WTC11 (cell line): ENCODE measurements at regions not wholly inside any gene's neighbourhood (a gene's known extent, or its start where the extent isn't known, plus 50 kb on each side); places are given as distances from the start of the nearest gene placed in this dataset.

Experiments
- ATAC-seq: fragments of 200-7000 bp; cut with Tn5 transposase; 2 replicates; pipeline ENCODE4 v1.10.0; 2021; ENCODE audit warnings: mild to moderate bottlenecking, moderate library complexity
- CTCF ChIA-PET: fragments of 300-600 bp; sonication (Branson Sonifier 250); formaldehyde crosslinking; loops from one replicate; lab custom pipeline; 2021; ENCODE audit warnings: antibody characterized with exemption; lab: Charles Lee
- POLR2A ChIA-PET: fragments of 350-600 bp; sonication (Branson Sonifier 250); formaldehyde crosslinking; loops from one replicate; lab custom pipeline; 2021; ENCODE audit warnings: antibody characterized with exemption; lab: Charles Lee
- DNase-seq: peaks from one replicate; pipeline ENCODE4 v3.0.0; 2021; ENCODE audit warnings: low spot score
- H3K27ac Mint-ChIP-seq: 2 replicates; pipeline ENCODE4 v1.8.0; 2021; ENCODE audit warnings: mixed read lengths
- H3K27me3 Mint-ChIP-seq: 2 replicates; pipeline ENCODE4 v1.8.0; 2021; ENCODE audit warnings: low read depth, mild to moderate bottlenecking, moderate library complexity, mixed read lengths
- H3K36me3 Mint-ChIP-seq: 2 replicates; pipeline ENCODE4 v1.8.0; 2021; ENCODE audit warnings: mixed read lengths
- H3K4me1 Mint-ChIP-seq: 2 replicates; pipeline ENCODE4 v1.8.0; 2022; ENCODE audit warnings: mixed read lengths
- H3K4me3 Mint-ChIP-seq: 2 replicates; pipeline ENCODE4 v1.8.0; 2021; ENCODE audit warnings: mild to moderate bottlenecking, moderate library complexity, mixed read lengths
- H3K9me3 Mint-ChIP-seq: 2 replicates; pipeline ENCODE4 v1.8.0; 2021; ENCODE audit warnings: mixed read lengths
- GRHL2 ChIP-seq: fragments of 250-450 bp; sonication (Bioruptor Pico); IDR thresholded peaks from 2 replicates; pipeline ENCODE4 v1.8.0; 2022; ENCODE audit warnings: mild to moderate bottlenecking, moderate library complexity; ENCODE audit not compliant: insufficient replicate concordance, severe bottlenecking
- NFATC4 ChIP-seq: fragments of 250-450 bp; sonication (Bioruptor Pico); IDR thresholded peaks from 2 replicates; pipeline ENCODE4 v1.9.0; 2021; ENCODE audit warnings: mild to moderate bottlenecking
- NR2C2 ChIP-seq: sonication (generic); formaldehyde crosslinking; IDR thresholded peaks from 2 replicates; pipeline ENCODE4 v1.8.0; 2022; ENCODE audit warnings: mild to moderate bottlenecking, missing genetic modification reagents
- SMAD3 ChIP-seq: sonication (generic); formaldehyde crosslinking; IDR thresholded peaks from 2 replicates; pipeline ENCODE4 v1.8.0; 2022; ENCODE audit warnings: missing genetic modification reagents, mild to moderate bottlenecking, borderline replicate concordance
- TEAD4 ChIP-seq: sonication (generic); formaldehyde crosslinking; IDR thresholded peaks from 2 replicates; pipeline ENCODE4 v1.8.0; 2022; ENCODE audit warnings: mild to moderate bottlenecking, missing genetic modification reagents
- TP53 ChIP-seq: sonication (generic); formaldehyde crosslinking; IDR thresholded peaks from 2 replicates; pipeline ENCODE4 v1.8.1; 2023; ENCODE audit warnings: mild to moderate bottlenecking, missing genetic modification reagents
- ZNF121 ChIP-seq: sonication (generic); formaldehyde crosslinking; IDR thresholded peaks from 2 replicates; pipeline ENCODE4 v1.8.0; 2023; ENCODE audit warnings: missing genetic modification reagents
- ZNF219 ChIP-seq: sonication (generic); formaldehyde crosslinking; IDR thresholded peaks from 2 replicates; pipeline ENCODE4 v1.8.0; 2023; ENCODE audit warnings: missing genetic modification reagents, mild to moderate bottlenecking, borderline replicate concordance
- TF ChIP-seq, protein P1 (sequence below): sonication (generic); formaldehyde crosslinking; IDR thresholded peaks from 2 replicates; pipeline ENCODE4 v1.8.1; 2023; ENCODE audit warnings: mild to moderate bottlenecking, missing genetic modification reagents, moderate library complexity
- TF ChIP-seq, protein P2 (sequence below): sonication (generic); formaldehyde crosslinking; IDR thresholded peaks from 2 replicates; pipeline ENCODE4 v1.8.1; 2022; ENCODE audit warnings: low read depth, missing genetic modification reagents, borderline replicate concordance
- TF ChIP-seq, protein P3 (sequence below): fragments of 200-600 bp; IDR thresholded peaks from 2 replicates; pipeline ENCODE4 v1.8.0; 2022; ENCODE audit warnings: antibody characterized with exemption
- TF ChIP-seq, protein P4 (sequence below): sonication (generic); formaldehyde crosslinking; IDR thresholded peaks from 2 replicates; pipeline ENCODE4 v1.8.1; 2023; ENCODE audit warnings: mild to moderate bottlenecking, missing genetic modification reagents, borderline replicate concordance
- TF ChIP-seq, protein P5 (sequence below): sonication (generic); formaldehyde crosslinking; conservative IDR thresholded peaks from 2 replicates; pipeline ENCODE4 v1.8.1; 2022; ENCODE audit warnings: mild to moderate bottlenecking, missing genetic modification reagents
- TF ChIP-seq, protein P6 (sequence below): sonication (generic); formaldehyde crosslinking; IDR thresholded peaks from 2 replicates; pipeline ENCODE4 v1.8.1; 2022; ENCODE audit warnings: low read depth, mild to moderate bottlenecking, moderate library complexity, missing genetic modification reagents, borderline replicate concordance
- TF ChIP-seq, protein P7 (sequence below): sonication (generic); formaldehyde crosslinking; conservative IDR thresholded peaks from 2 replicates; pipeline ENCODE4 v1.8.1; 2023; ENCODE audit warnings: mild to moderate bottlenecking, low read depth, missing genetic modification reagents, moderate library complexity
- TF ChIP-seq, protein P8 (sequence below): sonication (generic); formaldehyde crosslinking; IDR thresholded peaks from 2 replicates; pipeline ENCODE4 v1.8.1; 2022; ENCODE audit warnings: missing genetic modification reagents, borderline replicate concordance

DNA sequence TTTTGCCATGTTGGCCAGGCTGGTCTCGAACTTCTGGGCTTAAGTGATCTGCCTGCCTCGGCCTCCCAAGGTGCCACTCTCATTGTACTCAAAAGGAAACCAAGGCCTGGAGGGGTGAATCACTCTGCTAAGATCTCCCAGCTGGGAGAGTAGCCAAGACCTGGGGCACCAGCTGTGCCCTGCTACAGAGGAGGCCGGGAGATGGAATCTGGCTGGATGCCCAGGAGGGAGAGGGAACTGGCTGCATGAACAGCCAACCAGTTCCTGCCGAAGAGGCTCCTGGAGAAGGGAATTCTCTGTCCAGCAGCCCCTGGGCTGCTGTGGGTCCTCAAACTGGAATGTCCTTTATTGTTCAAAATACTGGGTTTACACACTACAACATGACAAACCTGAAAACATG is 238.7 kb upstream of the CIBAR2 start:
- H3K36me3 Mint-ChIP-seq, result peaks cover 13% of the 10 kb centered on the region
- no peaks in the 10 kb centered on the region; the same call in 1 of the 2 replicates for H3K27me3 Mint-ChIP-seq
- ChIA-PET POLR2A (no interaction called here), CTCF (interaction anchor here (0.8 to 5.2 kb wide), 6 partner anchors 19 to 265 kb away, joined by 3 to 51 read pairs (median 10); no protein-coding TSS in a partner anchor)
- no peak for DNase-seq
- H3K4me3 Mint-ChIP-seq, result no peak overlapping the region
- H3K27ac Mint-ChIP-seq, result no peak overlapping the region
- H3K4me1 Mint-ChIP-seq, result peaks cover 26% of the 10 kb centered on the region
- ATAC-seq, result no peak
- TF ChIP-seq, protein P1, sequence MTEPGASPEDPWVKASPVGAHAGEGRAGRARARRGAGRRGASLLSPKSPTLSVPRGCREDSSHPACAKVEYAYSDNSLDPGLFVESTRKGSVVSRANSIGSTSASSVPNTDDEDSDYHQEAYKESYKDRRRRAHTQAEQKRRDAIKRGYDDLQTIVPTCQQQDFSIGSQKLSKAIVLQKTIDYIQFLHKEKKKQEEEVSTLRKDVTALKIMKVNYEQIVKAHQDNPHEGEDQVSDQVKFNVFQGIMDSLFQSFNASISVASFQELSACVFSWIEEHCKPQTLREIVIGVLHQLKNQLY (CRISPR knock-in tag), result no peak
- TF ChIP-seq ZNF121 (CRISPR knock-in tag), result no peak
- no peak for TF ChIP-seq GRHL2 (CRISPR knock-in tag)
- TF ChIP-seq NR2C2 (CRISPR knock-in tag), result no peak
- TF ChIP-seq, protein P2, sequence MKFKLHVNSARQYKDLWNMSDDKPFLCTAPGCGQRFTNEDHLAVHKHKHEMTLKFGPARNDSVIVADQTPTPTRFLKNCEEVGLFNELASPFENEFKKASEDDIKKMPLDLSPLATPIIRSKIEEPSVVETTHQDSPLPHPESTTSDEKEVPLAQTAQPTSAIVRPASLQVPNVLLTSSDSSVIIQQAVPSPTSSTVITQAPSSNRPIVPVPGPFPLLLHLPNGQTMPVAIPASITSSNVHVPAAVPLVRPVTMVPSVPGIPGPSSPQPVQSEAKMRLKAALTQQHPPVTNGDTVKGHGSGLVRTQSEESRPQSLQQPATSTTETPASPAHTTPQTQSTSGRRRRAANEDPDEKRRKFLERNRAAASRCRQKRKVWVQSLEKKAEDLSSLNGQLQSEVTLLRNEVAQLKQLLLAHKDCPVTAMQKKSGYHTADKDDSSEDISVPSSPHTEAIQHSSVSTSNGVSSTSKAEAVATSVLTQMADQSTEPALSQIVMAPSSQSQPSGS, result no peak
- TF ChIP-seq, protein P3, sequence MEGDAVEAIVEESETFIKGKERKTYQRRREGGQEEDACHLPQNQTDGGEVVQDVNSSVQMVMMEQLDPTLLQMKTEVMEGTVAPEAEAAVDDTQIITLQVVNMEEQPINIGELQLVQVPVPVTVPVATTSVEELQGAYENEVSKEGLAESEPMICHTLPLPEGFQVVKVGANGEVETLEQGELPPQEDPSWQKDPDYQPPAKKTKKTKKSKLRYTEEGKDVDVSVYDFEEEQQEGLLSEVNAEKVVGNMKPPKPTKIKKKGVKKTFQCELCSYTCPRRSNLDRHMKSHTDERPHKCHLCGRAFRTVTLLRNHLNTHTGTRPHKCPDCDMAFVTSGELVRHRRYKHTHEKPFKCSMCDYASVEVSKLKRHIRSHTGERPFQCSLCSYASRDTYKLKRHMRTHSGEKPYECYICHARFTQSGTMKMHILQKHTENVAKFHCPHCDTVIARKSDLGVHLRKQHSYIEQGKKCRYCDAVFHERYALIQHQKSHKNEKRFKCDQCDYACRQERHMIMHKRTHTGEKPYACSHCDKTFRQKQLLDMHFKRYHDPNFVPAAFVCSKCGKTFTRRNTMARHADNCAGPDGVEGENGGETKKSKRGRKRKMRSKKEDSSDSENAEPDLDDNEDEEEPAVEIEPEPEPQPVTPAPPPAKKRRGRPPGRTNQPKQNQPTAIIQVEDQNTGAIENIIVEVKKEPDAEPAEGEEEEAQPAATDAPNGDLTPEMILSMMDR, result no peak
- TF ChIP-seq, protein P4, sequence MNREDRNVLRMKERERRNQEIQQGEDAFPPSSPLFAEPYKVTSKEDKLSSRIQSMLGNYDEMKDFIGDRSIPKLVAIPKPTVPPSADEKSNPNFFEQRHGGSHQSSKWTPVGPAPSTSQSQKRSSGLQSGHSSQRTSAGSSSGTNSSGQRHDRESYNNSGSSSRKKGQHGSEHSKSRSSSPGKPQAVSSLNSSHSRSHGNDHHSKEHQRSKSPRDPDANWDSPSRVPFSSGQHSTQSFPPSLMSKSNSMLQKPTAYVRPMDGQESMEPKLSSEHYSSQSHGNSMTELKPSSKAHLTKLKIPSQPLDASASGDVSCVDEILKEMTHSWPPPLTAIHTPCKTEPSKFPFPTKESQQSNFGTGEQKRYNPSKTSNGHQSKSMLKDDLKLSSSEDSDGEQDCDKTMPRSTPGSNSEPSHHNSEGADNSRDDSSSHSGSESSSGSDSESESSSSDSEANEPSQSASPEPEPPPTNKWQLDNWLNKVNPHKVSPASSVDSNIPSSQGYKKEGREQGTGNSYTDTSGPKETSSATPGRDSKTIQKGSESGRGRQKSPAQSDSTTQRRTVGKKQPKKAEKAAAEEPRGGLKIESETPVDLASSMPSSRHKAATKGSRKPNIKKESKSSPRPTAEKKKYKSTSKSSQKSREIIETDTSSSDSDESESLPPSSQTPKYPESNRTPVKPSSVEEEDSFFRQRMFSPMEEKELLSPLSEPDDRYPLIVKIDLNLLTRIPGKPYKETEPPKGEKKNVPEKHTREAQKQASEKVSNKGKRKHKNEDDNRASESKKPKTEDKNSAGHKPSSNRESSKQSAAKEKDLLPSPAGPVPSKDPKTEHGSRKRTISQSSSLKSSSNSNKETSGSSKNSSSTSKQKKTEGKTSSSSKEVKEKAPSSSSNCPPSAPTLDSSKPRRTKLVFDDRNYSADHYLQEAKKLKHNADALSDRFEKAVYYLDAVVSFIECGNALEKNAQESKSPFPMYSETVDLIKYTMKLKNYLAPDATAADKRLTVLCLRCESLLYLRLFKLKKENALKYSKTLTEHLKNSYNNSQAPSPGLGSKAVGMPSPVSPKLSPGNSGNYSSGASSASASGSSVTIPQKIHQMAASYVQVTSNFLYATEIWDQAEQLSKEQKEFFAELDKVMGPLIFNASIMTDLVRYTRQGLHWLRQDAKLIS (CRISPR knock-in tag), result no peak
- TF ChIP-seq TEAD4 (CRISPR knock-in tag), result no peak
- TF ChIP-seq ZNF219 (CRISPR knock-in tag), result no peak
- TF ChIP-seq, protein P5, sequence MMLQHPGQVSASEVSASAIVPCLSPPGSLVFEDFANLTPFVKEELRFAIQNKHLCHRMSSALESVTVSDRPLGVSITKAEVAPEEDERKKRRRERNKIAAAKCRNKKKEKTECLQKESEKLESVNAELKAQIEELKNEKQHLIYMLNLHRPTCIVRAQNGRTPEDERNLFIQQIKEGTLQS, result no peak
- TF ChIP-seq NFATC4 (CRISPR knock-in tag), result no peak
- peaks cover 14% of the 10 kb centered on the region for H3K9me3 Mint-ChIP-seq

DNA sequence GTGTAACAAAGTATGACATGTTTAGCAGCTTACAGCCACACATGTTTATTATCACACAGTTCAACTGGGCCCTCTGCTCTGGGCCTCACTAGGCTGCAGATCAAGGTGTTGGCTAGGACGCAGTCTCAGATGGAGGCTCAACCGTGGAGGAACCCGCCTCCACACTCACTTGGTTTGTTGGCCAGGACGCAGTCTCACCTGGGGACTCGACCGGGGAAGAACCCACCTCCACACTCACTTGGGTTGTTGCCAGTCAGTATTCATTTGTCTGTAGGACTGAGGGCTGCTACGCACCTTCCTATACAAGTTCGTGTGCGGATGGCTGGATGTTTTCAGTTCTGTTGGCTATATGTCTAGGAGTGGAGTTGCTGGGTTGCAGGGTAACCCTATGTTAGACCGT is 240.7 kb upstream of the CIBAR2 start:
- CTCF ChIA-PET, result interaction anchor here (1.7 to 2.4 kb wide), 2 partner anchors 13 to 22 kb away, joined by 4 to 10 read pairs; no protein-coding TSS in a partner anchor
- H3K27me3 Mint-ChIP-seq, result no peaks in the 10 kb centered on the region; the same call in 1 of the 2 replicates
- ATAC-seq, result no peak
- DNase-seq, result no peak
- H3K9me3 Mint-ChIP-seq, result peaks cover 14% of the 10 kb centered on the region
- H3K27ac Mint-ChIP-seq, result no peak overlapping the region
- no peak overlapping the region for H3K4me3 Mint-ChIP-seq
- H3K36me3 Mint-ChIP-seq, result peaks cover 13% of the 10 kb centered on the region
- H3K4me1 Mint-ChIP-seq, result peaks cover 26% of the 10 kb centered on the region
- POLR2A ChIA-PET, result no interaction called here
- TF ChIP-seq, protein P3, result no peak
- TF ChIP-seq, protein P6, sequence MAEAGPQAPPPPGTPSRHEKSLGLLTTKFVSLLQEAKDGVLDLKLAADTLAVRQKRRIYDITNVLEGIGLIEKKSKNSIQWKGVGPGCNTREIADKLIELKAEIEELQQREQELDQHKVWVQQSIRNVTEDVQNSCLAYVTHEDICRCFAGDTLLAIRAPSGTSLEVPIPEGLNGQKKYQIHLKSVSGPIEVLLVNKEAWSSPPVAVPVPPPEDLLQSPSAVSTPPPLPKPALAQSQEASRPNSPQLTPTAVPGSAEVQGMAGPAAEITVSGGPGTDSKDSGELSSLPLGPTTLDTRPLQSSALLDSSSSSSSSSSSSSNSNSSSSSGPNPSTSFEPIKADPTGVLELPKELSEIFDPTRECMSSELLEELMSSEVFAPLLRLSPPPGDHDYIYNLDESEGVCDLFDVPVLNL (CRISPR knock-in tag), result no peak
- TF ChIP-seq, protein P7, sequence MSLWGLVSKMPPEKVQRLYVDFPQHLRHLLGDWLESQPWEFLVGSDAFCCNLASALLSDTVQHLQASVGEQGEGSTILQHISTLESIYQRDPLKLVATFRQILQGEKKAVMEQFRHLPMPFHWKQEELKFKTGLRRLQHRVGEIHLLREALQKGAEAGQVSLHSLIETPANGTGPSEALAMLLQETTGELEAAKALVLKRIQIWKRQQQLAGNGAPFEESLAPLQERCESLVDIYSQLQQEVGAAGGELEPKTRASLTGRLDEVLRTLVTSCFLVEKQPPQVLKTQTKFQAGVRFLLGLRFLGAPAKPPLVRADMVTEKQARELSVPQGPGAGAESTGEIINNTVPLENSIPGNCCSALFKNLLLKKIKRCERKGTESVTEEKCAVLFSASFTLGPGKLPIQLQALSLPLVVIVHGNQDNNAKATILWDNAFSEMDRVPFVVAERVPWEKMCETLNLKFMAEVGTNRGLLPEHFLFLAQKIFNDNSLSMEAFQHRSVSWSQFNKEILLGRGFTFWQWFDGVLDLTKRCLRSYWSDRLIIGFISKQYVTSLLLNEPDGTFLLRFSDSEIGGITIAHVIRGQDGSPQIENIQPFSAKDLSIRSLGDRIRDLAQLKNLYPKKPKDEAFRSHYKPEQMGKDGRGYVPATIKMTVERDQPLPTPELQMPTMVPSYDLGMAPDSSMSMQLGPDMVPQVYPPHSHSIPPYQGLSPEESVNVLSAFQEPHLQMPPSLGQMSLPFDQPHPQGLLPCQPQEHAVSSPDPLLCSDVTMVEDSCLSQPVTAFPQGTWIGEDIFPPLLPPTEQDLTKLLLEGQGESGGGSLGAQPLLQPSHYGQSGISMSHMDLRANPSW, result no peak
- TF ChIP-seq SMAD3 (CRISPR knock-in tag), result no peak
- TF ChIP-seq, protein P8, sequence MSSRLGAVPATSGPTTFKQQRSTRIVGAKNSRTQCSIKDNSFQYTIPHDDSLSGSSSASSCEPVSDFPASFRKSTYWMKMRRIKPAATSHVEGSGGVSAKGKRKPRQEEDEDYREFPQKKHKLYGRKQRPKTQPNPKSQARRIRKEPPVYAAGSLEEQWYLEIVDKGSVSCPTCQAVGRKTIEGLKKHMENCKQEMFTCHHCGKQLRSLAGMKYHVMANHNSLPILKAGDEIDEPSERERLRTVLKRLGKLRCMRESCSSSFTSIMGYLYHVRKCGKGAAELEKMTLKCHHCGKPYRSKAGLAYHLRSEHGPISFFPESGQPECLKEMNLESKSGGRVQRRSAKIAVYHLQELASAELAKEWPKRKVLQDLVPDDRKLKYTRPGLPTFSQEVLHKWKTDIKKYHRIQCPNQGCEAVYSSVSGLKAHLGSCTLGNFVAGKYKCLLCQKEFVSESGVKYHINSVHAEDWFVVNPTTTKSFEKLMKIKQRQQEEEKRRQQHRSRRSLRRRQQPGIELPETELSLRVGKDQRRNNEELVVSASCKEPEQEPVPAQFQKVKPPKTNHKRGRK, result no peak
- no peak for TF ChIP-seq TP53 (CRISPR knock-in tag)
